ENCODE measurements at regions not wholly inside any gene's neighbourhood (a gene's known extent, or its start where the extent isn't known, plus 50 kb on each side); places are given as distances from the start of the nearest gene placed in this dataset.
"Not testable (repeated sequence)": the region's sequence is repeated elsewhere in the genome, so short reads cannot be mapped to it uniquely, and the experiment has no call there.

DNA sequence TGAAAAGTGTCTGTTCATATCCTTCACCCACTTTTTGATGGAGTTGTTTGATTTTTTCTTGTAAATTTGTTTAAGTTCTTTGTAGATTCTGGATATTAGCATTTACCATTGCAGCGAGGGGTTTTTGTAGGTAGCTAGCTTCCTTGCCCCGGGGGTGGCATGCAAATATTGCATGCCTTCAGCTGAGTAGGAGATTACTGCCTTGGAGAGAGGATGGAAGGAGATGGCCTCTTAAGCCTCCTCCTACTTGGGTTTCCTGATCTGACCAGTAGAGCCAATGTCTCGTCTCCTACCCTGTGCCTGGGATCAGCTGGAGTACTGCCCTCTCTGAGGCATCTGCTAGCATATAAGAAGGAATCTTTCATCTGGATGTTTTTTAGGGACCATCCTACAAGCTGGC lies 134.4 kb upstream of the CCND2 start:
- no peak overlapping the region for H2AFZ ChIP-seq
- H3F3A ChIP-seq (ENCODE audit: insufficient read depth, low read depth) = no peaks in the 10 kb centered on the region
- H3K4me1 ChIP-seq (replicated peaks; ENCODE audit: insufficient read depth) = no peaks in the 10 kb centered on the region
- no peak overlapping the region for H3K4me2 ChIP-seq
- H3K9me2 ChIP-seq (ENCODE audit: insufficient read depth) = no peaks in the 10 kb centered on the region
- H3K79me2 ChIP-seq (ENCODE audit: low read depth) = no peaks in the 10 kb centered on the region
- no peaks in the 10 kb centered on the region for H3K9me3 ChIP-seq (ENCODE audit: insufficient read depth, low read depth)
- H4K20me1 ChIP-seq (ENCODE audit: insufficient read depth) = no peaks in the 10 kb centered on the region
- TF ChIP-seq CTCF (conservative IDR thresholded peaks at IDR 0.05) (no peak), EZH2 (IDR thresholded peaks at IDR 0.05; ENCODE audit: low read depth) (no peak)
- ChIA-PET CTCF (no interaction called here), POLR2A (ENCODE audit: unreplicated experiment) (no interaction called here)
- no TSS peak for BruUV-seq (replicated peaks)
- H3K4me3 ChIP-seq = no peak overlapping the region
- H3K27me3 ChIP-seq (ENCODE audit: insufficient read depth, low read depth) = peaks cover 50% of the 10 kb centered on the region
- intact Hi-C loops (cut with micrococcal nuclease; ENCODE audit: unreplicated experiment) = no loop called here
- H3K27ac ChIP-seq = no peak overlapping the region
- H3K36me3 ChIP-seq (ENCODE audit: low read depth) = no peaks in the 10 kb centered on the region
- no peak for DNase-seq

DNA sequence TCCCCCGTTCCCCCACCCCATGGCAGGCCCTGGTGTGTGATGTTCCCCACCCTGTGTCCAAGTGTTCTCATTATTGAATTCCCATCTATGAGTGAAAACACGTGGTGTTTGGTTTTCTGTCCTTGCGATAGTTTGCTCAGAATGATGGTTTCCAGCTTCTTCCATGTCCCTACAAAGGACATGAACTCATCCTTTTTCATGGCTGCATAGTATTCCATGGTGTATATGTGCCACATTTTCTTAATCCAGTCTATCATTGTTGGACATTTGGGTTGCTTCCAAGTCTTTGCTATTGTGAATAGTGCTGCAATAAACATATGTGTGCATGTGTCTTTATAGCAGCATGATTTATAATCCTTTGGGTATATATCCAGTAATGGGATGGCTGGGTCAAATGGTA lies 135.0 kb upstream of the CCND2 start:
- BruUV-seq (replicated peaks); H3K4me1 ChIP-seq (replicated peaks; ENCODE audit: insufficient read depth); H3K4me2 ChIP-seq; DNase-seq; H3K9me3 ChIP-seq (ENCODE audit: insufficient read depth, low read depth); CTCF ChIA-PET; H3K9me2 ChIP-seq (ENCODE audit: insufficient read depth); H2AFZ ChIP-seq; H3K4me3 ChIP-seq; H4K20me1 ChIP-seq (ENCODE audit: insufficient read depth); POLR2A ChIA-PET (ENCODE audit: unreplicated experiment); H3K79me2 ChIP-seq (ENCODE audit: low read depth); intact Hi-C loops (cut with micrococcal nuclease; ENCODE audit: unreplicated experiment); H3F3A ChIP-seq (ENCODE audit: insufficient read depth, low read depth); H3K27ac ChIP-seq; H3K36me3 ChIP-seq (ENCODE audit: low read depth): not testable (repeated sequence)
- peaks cover 55% of the 10 kb centered on the region for H3K27me3 ChIP-seq (ENCODE audit: insufficient read depth, low read depth)

DNA sequence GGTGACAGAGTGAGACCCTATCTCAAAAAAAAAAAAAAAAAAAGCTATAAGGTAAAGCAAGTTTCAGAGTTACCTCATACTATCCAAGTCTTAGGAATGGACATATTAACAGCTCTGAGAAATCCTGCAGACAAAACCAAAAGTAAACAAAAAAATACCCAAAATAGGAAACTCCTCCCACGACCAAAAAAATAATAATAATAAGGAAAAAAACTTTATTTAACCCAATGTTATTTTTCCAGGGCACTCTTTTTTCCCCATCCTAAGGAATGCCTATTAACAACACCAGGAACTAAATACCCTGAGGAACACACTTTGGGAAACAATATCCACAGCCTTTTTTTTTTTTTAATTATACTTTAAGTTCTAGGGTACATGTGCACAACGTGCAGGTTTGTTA lies 135.5 kb upstream of the CCND2 start:
- no peak overlapping the region for H2AFZ ChIP-seq
- H3K27me3 ChIP-seq (ENCODE audit: insufficient read depth, low read depth) = peaks cover 57% of the 10 kb centered on the region
- H3K4me3 ChIP-seq = no peak overlapping the region
- H3K27ac ChIP-seq = no peak overlapping the region
- no peaks in the 10 kb centered on the region for H3K79me2 ChIP-seq (ENCODE audit: low read depth)
- H4K20me1 ChIP-seq (ENCODE audit: insufficient read depth) = no peaks in the 10 kb centered on the region
- no TSS peak for BruUV-seq (replicated peaks)
- DNase-seq = no peak
- no peaks in the 10 kb centered on the region for H3K9me3 ChIP-seq (ENCODE audit: insufficient read depth, low read depth)
- POLR2A ChIA-PET (ENCODE audit: unreplicated experiment) = no interaction called here
- H3K9me2 ChIP-seq (ENCODE audit: insufficient read depth) = no peaks in the 10 kb centered on the region
- no peaks in the 10 kb centered on the region for H3F3A ChIP-seq (ENCODE audit: insufficient read depth, low read depth)
- no peak for TF ChIP-seq EZH2 (IDR thresholded peaks at IDR 0.05; ENCODE audit: low read depth)
- no peak for TF ChIP-seq CTCF (conservative IDR thresholded peaks at IDR 0.05)
- no peaks in the 10 kb centered on the region for H3K36me3 ChIP-seq (ENCODE audit: low read depth)
- H3K4me2 ChIP-seq = no peak overlapping the region
- CTCF ChIA-PET = no interaction called here
- intact Hi-C loops (cut with micrococcal nuclease; ENCODE audit: unreplicated experiment) = no loop called here
- no peaks in the 10 kb centered on the region for H3K4me1 ChIP-seq (replicated peaks; ENCODE audit: insufficient read depth)

DNA sequence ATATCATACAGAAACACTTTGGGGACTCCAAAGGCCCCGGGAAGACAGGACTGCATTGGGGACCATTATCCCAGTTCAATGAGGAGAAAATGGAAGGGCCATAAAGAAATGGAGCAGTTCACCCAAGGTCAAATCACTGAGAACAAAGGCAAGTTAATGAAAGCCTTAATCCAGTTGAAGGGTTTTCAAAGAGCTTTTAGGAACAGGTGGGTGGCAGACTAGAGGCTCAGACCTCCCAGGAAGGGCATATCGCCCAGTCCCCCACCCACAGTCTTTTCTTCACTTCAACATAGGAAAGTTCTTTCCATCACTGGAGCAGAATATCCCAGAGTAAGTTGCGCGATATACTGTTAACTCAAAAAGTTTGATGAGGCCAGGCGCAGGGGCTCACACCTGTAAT lies 136.1 kb upstream of the CCND2 start:
- Histone ChIP-seq H3K79me2 (ENCODE audit: low read depth) (no peaks in the 10 kb centered on the region), H3K4me2 (no peak overlapping the region), H3K9me2 (ENCODE audit: insufficient read depth) (no peaks in the 10 kb centered on the region), H3K9me3 (ENCODE audit: insufficient read depth, low read depth) (no peaks in the 10 kb centered on the region), H3F3A (ENCODE audit: insufficient read depth, low read depth) (no peaks in the 10 kb centered on the region), H3K27ac (no peak overlapping the region), H3K36me3 (ENCODE audit: low read depth) (no peaks in the 10 kb centered on the region), H4K20me1 (ENCODE audit: insufficient read depth) (no peaks in the 10 kb centered on the region), H3K4me1 (replicated peaks; ENCODE audit: insufficient read depth) (no peaks in the 10 kb centered on the region), H2AFZ (no peak overlapping the region), H3K27me3 (ENCODE audit: insufficient read depth, low read depth) (peaks cover 58% of the 10 kb centered on the region), H3K4me3 (no peak overlapping the region)
- no peak for DNase-seq
- no TSS peak for BruUV-seq (replicated peaks)
- intact Hi-C loops (cut with micrococcal nuclease; ENCODE audit: unreplicated experiment) = no loop called here
- TF ChIP-seq EZH2 (IDR thresholded peaks at IDR 0.05; ENCODE audit: low read depth) = no peak
- TF ChIP-seq CTCF (conservative IDR thresholded peaks at IDR 0.05) = no peak
- ChIA-PET CTCF (no interaction called here), POLR2A (ENCODE audit: unreplicated experiment) (no interaction called here)

Measured in PC-9 (cell line).